ENCODE measurements at regions not wholly inside any gene's neighbourhood (a gene's known extent, or its start where the extent isn't known, plus 50 kb on each side); places are given as distances from the start of the nearest gene placed in this dataset.

GRCh38 chr12:102763061-102763460 is 154.0 kb downstream of the PAH start:
- no peak for TF ChIP-seq CTCF (IDR thresholded peaks at IDR 0.05; ENCODE audit: insufficient read depth, low read length, poor library complexity, severe bottlenecking)
- no peaks in the 10 kb centered on the region for H3K27me3 ChIP-seq (replicated peaks; ENCODE audit: control insufficient read depth, insufficient read depth, low read length)
- no peaks in the 10 kb centered on the region for H3K36me3 ChIP-seq (ENCODE audit: control insufficient read depth, insufficient read depth, low read length)
- no peak for DNase-seq (ENCODE audit: extremely low read depth, insufficient read length)
- H3K4me3 ChIP-seq (replicated peaks; ENCODE audit: low read depth, low read length): no peak overlapping the region

- TF ChIP-seq CTCF (IDR thresholded peaks at IDR 0.05; ENCODE audit: insufficient read depth, low read length, poor library complexity, severe bottlenecking): no peak
- no peaks in the 10 kb centered on the region for H3K36me3 ChIP-seq (ENCODE audit: control insufficient read depth, insufficient read depth, low read length)
- H3K27me3 ChIP-seq (replicated peaks; ENCODE audit: control insufficient read depth, insufficient read depth, low read length): no peaks in the 10 kb centered on the region
- DNase-seq (ENCODE audit: extremely low read depth, insufficient read length): no peak
- H3K4me3 ChIP-seq (replicated peaks; ENCODE audit: low read depth, low read length): no peak overlapping the region
Measured at GRCh38 chr12:102760322-102760721, 156.7 kb downstream of the PAH start.

- H3K27me3 ChIP-seq (replicated peaks; ENCODE audit: control insufficient read depth, insufficient read depth, low read length): no peaks in the 10 kb centered on the region
- no peaks in the 10 kb centered on the region for H3K36me3 ChIP-seq (ENCODE audit: control insufficient read depth, insufficient read depth, low read length)
- no peak for TF ChIP-seq CTCF (IDR thresholded peaks at IDR 0.05; ENCODE audit: insufficient read depth, low read length, poor library complexity, severe bottlenecking)
- H3K4me3 ChIP-seq (replicated peaks; ENCODE audit: low read depth, low read length): no peak overlapping the region
- no peak for DNase-seq (ENCODE audit: extremely low read depth, insufficient read length)
Measured at GRCh38 chr12:102759466-102759865, 157.6 kb downstream of the PAH start.

- Histone ChIP-seq H3K4me3 (replicated peaks; ENCODE audit: low read depth, low read length) (no peak overlapping the region), H3K36me3 (ENCODE audit: control insufficient read depth, insufficient read depth, low read length) (no peaks in the 10 kb centered on the region), H3K27me3 (replicated peaks; ENCODE audit: control insufficient read depth, insufficient read depth, low read length) (no peaks in the 10 kb centered on the region; the same call in 1 of the 2 replicates)
- DNase-seq (ENCODE audit: extremely low read depth, insufficient read length): no peak
- TF ChIP-seq CTCF (IDR thresholded peaks at IDR 0.05; ENCODE audit: insufficient read depth, low read length, poor library complexity, severe bottlenecking): no peak
Measured at GRCh38 chr12:102757882-102758226, 159.2 kb downstream of the PAH start.

- Histone ChIP-seq H3K27me3 (replicated peaks; ENCODE audit: control insufficient read depth, insufficient read depth, low read length) (no peaks in the 10 kb centered on the region; the same call in 1 of the 2 replicates), H3K4me3 (replicated peaks; ENCODE audit: low read depth, low read length) (no peak overlapping the region), H3K36me3 (ENCODE audit: control insufficient read depth, insufficient read depth, low read length) (no peaks in the 10 kb centered on the region)
- no peak for DNase-seq (ENCODE audit: extremely low read depth, insufficient read length)
- TF ChIP-seq CTCF (IDR thresholded peaks at IDR 0.05; ENCODE audit: insufficient read depth, low read length, poor library complexity, severe bottlenecking): no peak
Measured at GRCh38 chr12:102757154-102757881, 159.7 kb downstream of the PAH start.

GRCh38 chr12:102756530-102756929 is 160.5 kb downstream of the PAH start:
- no peak for TF ChIP-seq CTCF (IDR thresholded peaks at IDR 0.05; ENCODE audit: insufficient read depth, low read length, poor library complexity, severe bottlenecking)
- H3K27me3 ChIP-seq (replicated peaks; ENCODE audit: control insufficient read depth, insufficient read depth, low read length): no peaks in the 10 kb centered on the region; the same call in 1 of the 2 replicates
- no peaks in the 10 kb centered on the region for H3K36me3 ChIP-seq (ENCODE audit: control insufficient read depth, insufficient read depth, low read length)
- H3K4me3 ChIP-seq (replicated peaks; ENCODE audit: low read depth, low read length): no peak overlapping the region
- DNase-seq (ENCODE audit: extremely low read depth, insufficient read length): no peak

Data from GM06990 (cell line).